8988T (cell line): ENCODE measurements at regions not wholly inside any gene's neighbourhood (a gene's known extent, or its start where the extent isn't known, plus 50 kb on each side); places are given as distances from the start of the nearest gene placed in this dataset.
"Not testable (repeated sequence)": the region's sequence is repeated elsewhere in the genome, so short reads cannot be mapped to it uniquely, and the experiment has no call there.

Experiments
- DNase-seq: peaks from one replicate; pipeline ENCODE4 v3.0.0; 2011

DNA sequence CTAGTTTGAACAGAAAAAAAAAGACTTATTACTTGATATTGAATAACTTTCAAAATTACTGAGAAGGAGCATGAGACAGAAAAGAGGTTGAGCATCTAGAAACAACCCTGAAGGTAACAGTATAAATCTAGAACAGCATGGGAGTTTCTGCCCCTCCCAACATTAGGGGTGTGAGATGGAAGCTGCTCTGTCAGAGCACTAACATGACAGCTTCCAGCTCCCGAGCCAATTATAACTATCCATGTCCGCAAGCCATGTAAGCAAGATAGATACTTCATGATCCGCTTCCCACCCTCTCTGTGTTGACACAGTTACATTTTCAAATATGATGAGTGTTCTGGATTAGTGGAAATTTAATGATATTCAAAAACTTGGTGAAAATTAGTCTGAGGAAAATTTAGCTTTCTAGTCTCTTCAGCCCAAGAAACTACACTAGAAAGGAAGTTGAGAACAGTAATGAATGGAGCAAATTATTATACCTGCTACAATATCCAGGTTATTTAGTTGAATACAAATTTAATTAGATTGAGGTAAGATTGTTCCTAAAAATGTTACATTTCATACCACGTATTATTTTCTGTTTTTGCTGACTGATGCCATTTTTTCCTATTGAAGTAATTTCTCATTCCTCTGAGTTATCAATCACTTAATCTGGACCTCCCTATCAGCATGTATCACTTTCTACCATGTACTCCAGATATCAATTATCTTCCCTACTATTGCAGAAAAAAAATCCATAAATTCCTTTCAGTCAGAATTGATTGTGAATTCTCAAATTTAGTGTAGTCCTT lies 129.3 kb upstream of the SLIT2 start:
- no peak for DNase-seq

DNA sequence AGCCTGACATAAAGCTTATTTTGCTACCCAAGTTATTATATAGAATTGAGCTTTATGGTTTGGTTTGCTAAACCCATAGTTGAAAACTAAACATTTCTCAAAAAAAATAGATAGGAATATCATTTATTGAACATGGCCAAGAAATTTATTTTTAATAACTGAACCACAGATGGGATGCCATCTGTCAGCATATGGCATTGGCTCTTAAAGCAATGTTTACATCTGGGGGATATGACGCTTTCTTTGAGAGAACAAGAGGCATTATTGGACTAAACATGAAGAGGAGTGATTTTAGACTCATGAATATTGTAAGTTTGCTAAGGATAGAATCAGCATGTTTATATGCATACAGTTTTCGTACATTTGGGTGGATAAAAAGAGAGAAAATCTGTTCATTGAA lies 132.6 kb upstream of the SLIT2 start:
- DNase-seq, result no peak

DNA sequence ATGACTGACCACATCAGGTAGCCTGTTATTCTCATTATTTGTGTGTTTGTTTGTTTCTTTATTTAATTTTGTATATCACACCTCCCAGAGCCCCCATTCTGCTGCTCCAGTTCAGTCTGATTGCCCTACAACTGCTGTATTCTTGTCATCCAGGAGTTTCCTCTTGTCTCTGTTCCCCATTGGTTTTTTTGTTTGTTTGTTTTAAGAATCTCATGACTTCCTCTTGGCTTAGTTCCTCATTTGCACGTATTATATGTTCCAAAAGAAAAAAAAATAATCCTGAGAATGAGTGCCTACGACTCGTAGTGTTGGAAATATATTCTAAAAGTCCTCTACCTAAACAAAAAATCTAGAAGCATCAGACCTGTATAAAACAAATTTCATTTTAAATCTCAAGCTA lies 142.3 kb upstream of the SLIT2 start:
- DNase-seq, result no peak

DNA sequence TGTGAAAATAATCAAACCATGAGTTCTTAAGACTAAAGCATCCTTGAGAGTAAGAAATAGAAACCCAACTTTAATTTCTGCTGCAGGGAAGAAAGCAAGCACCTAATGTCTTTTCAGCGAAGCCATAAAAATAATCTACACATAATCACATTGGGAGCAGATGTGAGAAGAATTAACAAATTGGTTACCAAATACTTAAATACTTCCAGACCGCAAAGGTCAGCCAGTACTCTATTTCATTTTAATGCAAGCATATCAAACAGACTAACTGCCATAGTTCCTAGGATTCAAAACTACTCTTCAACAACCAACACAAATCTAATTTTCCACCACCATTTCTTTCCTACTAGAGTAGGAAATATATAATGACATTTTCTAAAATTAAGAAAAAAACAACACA lies 144.8 kb upstream of the SLIT2 start:
- DNase-seq, result no peak

DNA sequence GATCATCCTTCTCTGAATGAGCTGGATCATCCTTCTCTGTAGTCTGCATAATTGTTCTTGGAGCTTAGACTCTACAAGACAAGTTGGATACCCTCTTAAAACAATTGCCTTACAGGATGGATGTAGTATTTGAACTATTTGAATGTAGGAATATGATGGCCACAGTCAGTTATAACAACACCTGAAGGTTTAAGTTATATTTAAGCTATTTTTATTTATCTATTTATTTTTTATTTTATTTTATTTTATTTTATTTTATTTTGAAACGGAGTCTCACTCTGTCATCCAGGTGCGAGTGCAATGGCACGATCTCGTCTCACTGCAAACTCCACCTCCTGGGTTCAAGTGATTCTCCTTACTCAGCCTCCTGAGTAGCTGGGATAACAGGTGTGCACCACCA lies 149.9 kb upstream of the SLIT2 start:
- no peak for DNase-seq

DNA sequence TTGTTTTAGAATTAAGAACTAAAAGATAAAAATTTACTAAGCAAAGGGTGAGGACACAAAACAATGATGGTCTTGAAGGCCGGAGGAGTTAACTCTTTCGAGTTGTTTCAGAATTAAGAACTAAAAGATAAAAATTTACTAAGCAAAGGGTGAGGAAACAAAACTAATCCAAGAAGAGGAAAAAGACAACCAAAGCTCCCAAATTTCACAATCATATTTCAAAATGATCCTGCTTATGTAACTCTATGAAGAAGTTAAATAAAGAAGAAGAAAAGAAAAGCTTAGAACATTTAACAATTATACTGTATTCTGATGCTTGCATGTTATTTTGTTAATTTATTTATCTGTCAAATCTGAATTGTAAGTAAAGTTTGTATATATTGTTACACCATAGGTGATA lies 154.8 kb upstream of the SLIT2 start:
- no peak for DNase-seq

DNA sequence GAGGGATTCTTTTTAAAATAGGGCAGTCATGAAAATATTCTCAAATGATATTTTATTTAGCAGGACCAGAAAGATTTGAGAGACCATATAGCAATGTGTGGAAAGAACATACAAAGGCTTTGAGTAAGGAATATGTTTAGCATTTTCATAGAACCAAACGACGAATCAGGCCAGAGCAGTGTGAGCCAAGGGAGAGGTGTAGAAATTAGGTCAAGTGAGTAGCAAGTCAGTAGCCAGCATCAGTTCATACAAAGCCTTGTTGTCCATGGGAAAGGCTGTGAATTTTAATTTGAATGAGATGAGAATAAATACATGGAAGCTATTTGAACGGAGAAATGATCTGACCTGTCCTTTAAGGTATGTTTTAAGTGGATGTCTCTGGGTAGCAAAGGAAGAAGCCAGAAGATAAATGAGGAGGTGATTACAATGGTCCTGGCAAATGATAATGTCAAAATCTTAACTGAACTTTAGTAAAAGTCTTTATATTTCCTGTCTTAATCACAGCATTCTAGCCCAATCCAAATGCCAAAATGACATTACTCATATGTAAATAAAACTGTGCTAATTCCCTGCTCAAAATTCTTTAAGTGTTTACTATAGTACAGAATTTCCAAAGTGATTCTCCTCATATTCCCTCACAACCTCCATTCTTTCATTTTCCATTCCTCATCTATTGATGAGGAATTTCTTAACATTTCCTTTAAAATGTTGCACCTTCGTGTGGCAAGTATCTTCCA lies 155.7 kb upstream of the SLIT2 start:
- no peak for DNase-seq

DNA sequence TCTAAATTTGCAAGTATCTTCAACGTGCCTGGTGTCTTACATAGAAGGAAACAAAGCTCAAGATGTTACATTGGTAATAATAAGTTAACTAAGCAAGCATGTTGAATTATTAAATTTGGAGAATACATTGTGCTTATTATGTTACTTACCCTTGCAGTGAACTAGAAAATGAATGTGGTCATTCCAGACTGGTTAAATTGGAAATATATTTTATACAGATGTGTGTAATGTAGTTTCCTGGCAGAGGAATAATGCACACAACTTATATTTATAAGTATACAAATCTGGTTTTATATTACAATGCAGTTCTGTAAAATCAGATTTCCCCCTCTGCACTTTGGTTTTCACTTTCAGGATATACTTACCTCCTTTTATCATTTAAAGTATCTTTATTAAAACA lies 159.9 kb upstream of the SLIT2 start:
- DNase-seq, result no peak

DNA sequence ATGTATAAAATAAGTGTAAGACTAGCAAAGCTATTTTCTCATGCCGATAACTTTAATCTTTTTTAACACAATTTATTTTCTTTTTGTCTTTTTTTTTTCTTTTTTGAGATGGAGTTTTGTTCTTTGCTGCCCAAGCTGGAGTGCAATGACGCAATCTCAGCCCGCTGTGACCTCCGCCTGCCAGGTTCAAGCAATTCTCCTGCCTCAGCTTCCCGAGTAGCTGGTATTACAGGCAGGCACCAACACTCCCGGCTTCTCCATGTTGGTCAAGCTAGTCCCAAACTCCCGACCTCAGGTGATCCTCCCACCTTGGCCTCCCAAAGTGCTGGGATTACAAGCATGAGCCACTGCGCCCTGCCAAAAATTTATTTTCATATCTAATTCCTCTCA lies 164.2 kb upstream of the SLIT2 start:
- DNase-seq, result no peak

DNA sequence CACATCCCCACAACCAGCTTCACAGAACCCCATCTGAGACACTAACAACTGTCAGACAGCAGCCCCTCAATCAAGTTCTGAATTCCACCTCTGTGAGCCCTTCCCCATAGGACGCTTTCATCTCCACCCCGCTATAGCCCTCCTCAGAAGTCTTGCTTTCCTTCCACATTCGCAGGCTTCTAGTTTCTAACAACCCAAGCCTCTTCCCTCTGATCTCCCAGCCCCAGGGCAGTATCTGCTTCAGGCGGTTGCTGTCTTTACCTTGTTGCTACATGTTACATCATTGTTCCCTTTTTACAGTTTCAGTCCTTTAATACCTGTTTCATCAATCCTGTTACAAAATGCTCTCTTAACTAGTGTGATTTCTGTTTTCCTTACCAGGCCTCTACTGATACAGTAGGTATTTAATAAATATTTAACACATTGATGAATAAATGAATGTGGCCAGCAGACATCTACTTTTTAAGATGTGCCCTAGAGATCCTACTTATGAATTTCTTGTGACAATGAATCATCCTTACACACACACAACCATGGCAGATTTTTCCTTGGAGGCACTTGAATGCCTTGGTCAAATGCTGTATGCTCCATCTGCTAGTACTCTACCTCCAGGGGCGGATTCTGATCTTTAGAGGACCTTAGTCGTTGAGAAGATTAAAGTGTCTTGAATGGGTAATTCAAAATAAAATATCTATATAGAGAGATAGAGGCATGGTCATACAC lies 164.7 kb upstream of the SLIT2 start:
- DNase-seq, result no peak

DNA sequence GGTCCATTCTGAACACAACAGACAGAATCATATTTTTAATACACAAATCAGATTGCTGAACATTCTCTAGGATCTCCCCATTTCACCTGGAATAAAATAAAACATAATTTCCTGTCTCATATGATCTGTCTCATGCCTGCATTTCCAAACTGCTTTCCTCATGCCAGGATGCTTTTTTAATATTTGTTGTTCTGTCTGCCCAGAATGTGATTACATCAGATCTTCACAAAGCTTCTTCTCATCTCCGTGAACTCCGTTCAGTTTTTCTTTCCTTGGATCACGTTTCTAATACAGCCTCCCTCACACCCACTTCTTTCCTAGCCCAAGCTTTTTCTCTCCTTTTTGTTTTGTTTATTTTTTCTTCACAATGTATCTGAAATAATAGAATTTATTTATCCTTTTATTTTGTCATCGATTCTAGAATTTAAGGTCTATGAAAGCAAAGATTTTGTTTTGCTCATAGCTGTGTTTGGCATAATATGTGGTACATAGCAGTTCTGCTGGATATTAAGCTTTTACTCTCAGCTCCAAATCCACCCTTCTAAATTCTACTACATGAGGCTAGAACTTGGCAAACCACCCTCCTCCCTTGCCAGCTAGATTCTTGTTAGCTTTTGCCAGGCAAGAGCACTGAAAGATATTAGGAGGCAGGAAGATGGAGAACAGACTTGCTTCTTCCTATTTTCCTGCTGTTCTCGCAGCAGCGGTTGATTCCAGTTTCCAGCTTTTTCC lies 165.5 kb upstream of the SLIT2 start:
- DNase-seq, result no peak

DNA sequence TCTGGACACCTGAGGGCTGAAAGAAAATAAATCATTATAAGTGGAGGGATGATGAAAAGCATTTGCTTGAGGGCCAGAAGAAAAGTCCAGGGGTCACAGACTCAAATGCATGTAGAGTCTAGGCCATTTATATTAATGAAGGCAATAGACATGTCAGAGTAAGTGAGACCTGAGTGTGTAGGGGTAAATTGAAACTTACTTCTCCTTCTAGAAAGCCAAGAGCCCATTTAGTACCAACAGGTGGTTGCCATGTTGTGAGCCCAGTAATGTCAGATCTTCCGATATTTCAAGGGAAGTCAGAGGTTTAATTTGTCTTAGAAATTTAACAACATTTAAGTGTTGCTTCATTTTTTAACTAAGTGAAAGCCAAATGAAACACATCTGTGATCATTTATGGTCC lies 166.1 kb upstream of the SLIT2 start:
- no peak for DNase-seq

DNA sequence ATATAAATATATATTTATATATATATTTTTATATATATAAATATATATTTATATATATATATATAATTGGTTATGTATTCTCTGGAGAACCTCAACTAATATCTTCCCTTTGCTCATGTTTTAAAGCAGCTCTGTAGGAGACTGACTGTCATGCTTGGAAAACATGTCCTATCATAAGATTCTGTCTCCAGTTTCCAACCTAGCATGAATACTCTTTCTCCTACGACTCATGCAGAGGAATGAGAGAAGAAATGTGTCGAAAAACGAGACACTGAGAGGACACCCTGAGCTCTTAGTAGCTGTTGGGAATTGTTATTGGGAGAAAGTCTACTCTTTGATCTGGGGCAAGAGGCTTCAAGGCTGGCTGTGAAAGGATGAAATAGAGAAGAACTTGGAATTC lies 166.5 kb upstream of the SLIT2 start:
- no peak for DNase-seq

DNA sequence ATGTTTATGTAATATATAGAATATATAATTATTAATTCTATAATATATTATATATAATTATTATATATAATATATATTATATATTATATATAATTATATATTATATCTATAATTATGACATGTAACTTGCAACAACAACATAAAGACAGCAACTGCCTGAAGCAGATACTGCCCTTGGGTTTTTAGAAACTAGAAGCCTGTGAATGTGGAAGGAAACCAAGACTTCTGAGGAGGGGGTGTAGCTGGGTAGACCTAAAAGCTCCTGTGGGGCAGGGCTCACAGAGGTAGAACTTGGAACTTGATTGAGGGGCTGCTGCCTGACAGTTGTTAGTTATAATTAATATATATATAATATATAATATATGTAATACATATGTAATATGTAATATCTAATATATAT lies 167.2 kb upstream of the SLIT2 start:
- DNase-seq, result no peak

DNA sequence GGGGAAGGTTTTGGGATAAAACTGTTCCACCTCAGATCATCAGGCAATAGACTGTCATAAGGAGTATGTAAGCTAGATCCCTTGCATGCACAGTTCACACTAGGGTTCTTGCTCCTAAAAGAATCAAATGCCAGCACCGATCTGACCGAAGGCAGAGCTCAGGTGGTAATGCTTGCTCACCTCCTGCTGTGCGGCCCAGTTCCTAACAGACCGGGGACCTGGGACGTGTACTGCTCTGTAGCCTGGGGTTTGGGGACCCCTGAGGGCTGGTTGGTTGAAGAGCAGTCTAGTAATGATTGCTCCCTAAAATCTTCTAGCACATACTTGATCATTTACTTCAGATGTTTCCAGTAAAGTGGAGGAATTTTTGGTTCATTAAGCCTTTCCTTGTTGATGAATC lies 173.1 kb upstream of the SLIT2 start:
- no peak for DNase-seq

DNA sequence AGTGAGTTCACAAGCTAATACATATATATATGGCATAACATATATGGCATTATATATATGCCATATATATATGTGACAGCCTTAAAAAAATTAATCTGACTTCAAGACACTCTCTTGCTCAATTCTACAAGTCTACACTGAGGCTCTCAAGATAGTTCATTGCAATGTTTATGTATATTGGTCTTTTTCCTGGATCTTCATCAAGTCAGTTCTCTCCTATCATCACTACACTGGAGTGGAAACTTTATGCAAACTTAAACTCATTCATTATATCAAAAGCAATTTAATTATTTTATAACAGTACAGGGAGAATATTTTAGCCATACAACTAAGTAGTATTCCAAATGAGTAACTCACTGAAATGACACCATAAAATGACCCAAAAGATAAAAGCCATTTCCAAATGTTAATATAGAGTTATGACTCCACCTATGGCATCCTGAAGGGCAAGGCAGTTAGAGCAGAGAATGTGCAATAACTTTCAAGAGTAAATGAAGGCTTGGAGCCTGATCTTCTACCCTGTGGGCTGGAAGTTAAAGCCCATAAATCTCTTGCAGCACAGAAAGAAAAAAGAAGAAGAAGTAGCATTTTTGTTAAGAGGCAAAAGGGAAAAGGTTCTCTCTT lies 176.3 kb upstream of the SLIT2 start:
- DNase-seq, result no peak

DNA sequence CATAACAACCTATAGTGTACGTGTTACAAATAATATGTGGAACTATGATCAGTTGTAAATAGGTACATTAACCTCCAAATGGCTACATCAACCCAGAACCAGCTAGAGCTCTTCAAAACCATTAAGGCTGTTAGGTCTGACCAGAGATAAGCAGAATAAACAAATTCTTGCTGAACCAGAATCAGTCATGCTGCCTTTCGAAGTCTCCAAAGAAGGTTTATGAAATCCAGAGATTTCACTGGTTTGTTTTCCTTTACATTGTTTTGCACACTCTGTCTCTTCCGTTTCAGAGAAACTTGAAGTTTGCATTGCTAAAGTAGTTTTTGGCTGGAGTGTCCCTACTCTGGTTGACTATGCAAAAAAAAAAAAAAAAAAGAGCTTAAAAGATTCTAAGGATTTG lies 177.3 kb upstream of the SLIT2 start:
- no peak for DNase-seq

DNA sequence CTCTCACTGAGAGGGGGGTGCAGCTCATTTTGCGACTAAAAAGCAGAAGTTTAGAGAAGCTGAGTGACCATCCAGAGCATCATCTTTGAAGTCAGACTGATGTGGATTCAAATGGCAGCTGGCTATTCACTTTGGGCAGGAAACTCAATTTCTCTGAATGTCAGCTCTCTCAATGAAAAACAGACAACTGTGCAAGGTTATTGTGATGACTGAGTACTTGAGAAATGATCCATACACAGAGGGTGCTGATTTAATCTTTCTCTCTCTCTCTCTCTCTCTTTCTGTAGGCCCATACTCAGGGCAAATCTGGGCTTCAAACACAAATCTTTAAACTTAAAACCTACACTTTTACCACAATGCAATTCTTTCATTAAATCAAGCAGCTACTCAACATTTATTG lies 185.8 kb upstream of the SLIT2 start:
- DNase-seq, result no peak

DNA sequence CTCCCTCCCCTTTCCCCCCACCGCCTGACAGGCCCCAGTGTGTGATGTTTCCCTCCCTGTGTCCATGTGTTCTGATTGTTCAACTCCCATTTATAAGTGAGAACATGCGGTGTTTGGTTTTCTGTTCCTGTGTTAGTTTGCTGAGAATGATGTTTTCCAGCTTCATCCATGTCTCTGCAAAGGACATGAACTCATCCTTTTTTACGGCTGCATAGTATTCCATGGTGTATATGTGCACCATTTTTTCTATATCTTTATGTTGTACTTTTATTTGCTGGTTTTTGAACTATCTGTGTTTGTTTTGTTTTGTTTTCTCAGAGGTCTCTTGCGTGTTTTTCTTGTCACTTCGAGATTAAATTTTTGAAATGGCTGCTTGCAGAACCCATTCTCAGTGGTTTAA lies 188.8 kb upstream of the SLIT2 start:
- DNase-seq, result not testable (repeated sequence)

DNA sequence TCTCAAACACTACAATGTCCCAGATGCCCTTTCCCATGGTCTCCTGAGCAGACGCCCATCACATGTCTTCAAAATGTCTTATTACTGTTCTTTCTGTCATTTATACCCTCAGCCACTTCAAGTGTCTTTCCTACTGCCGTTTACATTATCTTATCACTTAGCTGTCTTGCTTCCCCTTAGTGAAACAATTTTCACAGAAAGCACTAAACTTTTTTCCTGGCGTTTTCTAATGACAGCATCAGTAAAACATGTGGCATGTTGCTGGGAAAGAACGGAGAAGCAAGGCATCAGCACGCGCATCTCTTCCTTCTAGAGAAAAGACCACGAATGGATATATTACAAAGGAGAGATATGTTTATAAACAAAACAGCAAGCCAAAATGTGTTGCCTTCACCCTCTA lies 189.7 kb upstream of the SLIT2 start:
- no peak for DNase-seq

DNA sequence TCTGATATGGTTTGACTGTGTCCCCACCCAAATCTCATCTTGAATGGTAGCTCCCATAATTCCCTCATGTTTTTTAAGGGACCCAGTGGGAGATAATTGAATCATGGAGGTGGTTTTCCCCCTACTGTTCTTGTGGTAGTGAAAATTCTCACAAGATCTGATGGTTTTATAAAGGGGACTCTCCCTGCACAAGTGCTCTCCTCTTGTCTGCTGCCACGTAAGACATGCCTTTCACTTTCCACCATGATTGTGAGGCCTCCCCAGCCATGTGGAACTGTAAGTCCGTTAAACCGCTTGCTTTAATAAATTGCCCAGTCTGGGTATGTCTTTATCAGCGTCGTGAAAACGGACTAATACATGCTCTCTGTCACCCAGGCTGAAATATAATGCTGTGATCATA lies 200.9 kb upstream of the SLIT2 start:
- DNase-seq, result no peak

DNA sequence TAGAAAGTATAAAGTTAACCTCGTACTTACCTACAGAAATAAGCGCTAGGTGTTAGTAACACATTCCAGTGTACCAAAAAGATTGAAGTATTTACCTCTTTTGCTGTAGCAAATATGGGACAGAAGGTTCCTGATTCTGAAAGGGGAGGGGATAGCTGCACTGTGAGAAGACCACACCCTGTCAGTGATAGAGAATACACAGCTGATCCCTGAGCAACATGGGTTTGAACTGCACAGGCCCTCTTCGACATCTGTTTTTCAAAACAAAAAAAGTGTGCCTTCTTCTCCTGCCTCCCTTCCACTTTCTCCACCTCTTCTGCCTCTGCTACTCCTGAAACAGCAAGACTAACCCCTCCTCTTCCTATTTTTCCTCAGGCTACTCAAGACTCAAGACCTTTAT lies 201.8 kb upstream of the SLIT2 start:
- DNase-seq, result no peak
